Ovary (tissue), 3 donors: ENCODE measurements at regions not wholly inside any gene's neighbourhood (a gene's known extent, or its start where the extent isn't known, plus 50 kb on each side); places are given as distances from the start of the nearest gene placed in this dataset.

Experiments used
- CTCF ChIP-seq, 3 donors: fragments of 450-650 bp in 2 of 3; fragments of 200-600 bp in 1 of 3; IDR thresholded peaks; one replicate each; pipeline versions ENCODE4 v1.5.1 to v1.8.0; 2016 to 2022; ENCODE audit warnings: antibody characterized with exemption in 3 of 3, mild to moderate bottlenecking in 1 of 3
- EP300 ChIP-seq: sonication (generic); formaldehyde crosslinking; IDR thresholded peaks from one replicate; pipeline ENCODE4 v1.6.1; 2017; ENCODE audit warnings: antibody characterized with exemption
- donor health status: DM: no; HTN: no; CAD: no.

GRCh38 chr20:19070026-19070425 is 142.4 kb upstream of the SLC24A3 start:
- no peak for TF ChIP-seq CTCF (IDR thresholded peaks at IDR 0.05)
- no peak for TF ChIP-seq EP300
